T-cell (primary cell): ENCODE measurements at regions not wholly inside any gene's neighbourhood (a gene's known extent, or its start where the extent isn't known, plus 50 kb on each side); places are given as distances from the start of the nearest gene placed in this dataset.

Experiments used
- ATAC-seq, 4 experiments: fragments of 200-7000 bp in 3 of 4; fragments of 150-1000 bp in 1 of 4; cut with Tn5 transposase; replicated peaks in 1 of 4; 1 replicate in 3 of 4; 2 replicates in 1 of 4; pipeline ENCODE4 v1.10.0; 2021; ENCODE audit warnings: moderate library complexity in 3 of 4, mild to moderate bottlenecking in 2 of 4, moderate number of reproducible peaks in 1 of 4
- CTCF ChIA-PET, 2 donors: fragments of 300-600 bp; sonication (Branson Sonifier 250); formaldehyde crosslinking; loops; one replicate each; lab custom pipeline; 2022; ENCODE audit warnings: antibody characterized with exemption in 2 of 2; lab: Charles Lee
- POLR2A ChIA-PET, 2 donors: fragments of 300-600 bp; sonication (Branson Sonifier 250); formaldehyde crosslinking; loops; one replicate each; lab custom pipeline; 2022; ENCODE audit warnings: antibody characterized with exemption in 2 of 2; lab: Charles Lee
- DNase-seq, 35 experiments: peaks; one replicate each; pipeline versions ENCODE4 v3.0.0 to v3.0.0-alpha.2; 2013 to 2023
- H3K27ac ChIP-seq: one replicate; pipeline ENCODE4 v1.5.1; 2013; ENCODE audit warnings: low read length
- H3K27me3 ChIP-seq, 2 experiments: replicated peaks in 1 of 2; 1 replicate in 1 of 2; 2 replicates in 1 of 2; pipeline versions ENCODE4 v1.6.1 to v1.7.0; 2013; ENCODE audit warnings: low read length in 1 of 2, mixed read lengths in 1 of 2; ENCODE audit not compliant: control insufficient read depth in 2 of 2, insufficient read depth in 2 of 2; ENCODE audit errors: extremely low read depth in 1 of 2
- H3K36me3 ChIP-seq, 2 donors: 1 replicate in 1 of 2; 2 replicates in 1 of 2; pipeline versions ENCODE4 v1.6.1 to v1.7.0; 2013; ENCODE audit warnings: low read length in 1 of 2; ENCODE audit not compliant: control insufficient read depth in 2 of 2, insufficient read depth in 1 of 2; ENCODE audit errors: extremely low read depth in 1 of 2
- H3K4me1 ChIP-seq, 2 experiments: 1 replicate in 1 of 2; 2 replicates in 1 of 2; pipeline versions ENCODE4 v1.6.1 to v1.7.0; 2013; ENCODE audit warnings: low read length in 2 of 2, mixed read lengths in 1 of 2; ENCODE audit not compliant: insufficient read depth in 2 of 2, control insufficient read depth in 1 of 2; ENCODE audit errors: extremely low read depth in 1 of 2
- H3K4me3 ChIP-seq, 2 donors: 1 replicate in 1 of 2; 2 replicates in 1 of 2; pipeline versions ENCODE4 v1.5.1 to v1.7.0; 2013; ENCODE audit warnings: mild to moderate bottlenecking in 2 of 2, low read length in 1 of 2, moderate library complexity in 1 of 2; ENCODE audit not compliant: control insufficient read depth in 1 of 2; ENCODE audit errors: extremely low read depth in 1 of 2
- H3K9me3 ChIP-seq: 2 replicates; pipeline ENCODE4 v1.7.0; 2013
- H3K27ac Mint-ChIP-seq, 2 donors: one replicate each; pipeline ENCODE4 v1.8.0; 2020 to 2021; ENCODE audit warnings: mild to moderate bottlenecking in 2 of 2, mixed read lengths in 2 of 2
- H3K27me3 Mint-ChIP-seq, 2 donors: one replicate each; pipeline ENCODE4 v1.8.0; 2021 to 2022; ENCODE audit warnings: mixed read lengths in 2 of 2
- H3K36me3 Mint-ChIP-seq: one replicate; pipeline ENCODE4 v1.8.0; 2021; ENCODE audit warnings: mixed read lengths
- H3K4me1 Mint-ChIP-seq, 3 donors: one replicate each; pipeline ENCODE4 v1.8.0; 2020 to 2022; ENCODE audit warnings: mixed read lengths in 3 of 3, mild to moderate bottlenecking in 1 of 3
- H3K4me3 Mint-ChIP-seq, 3 donors: one replicate each; pipeline ENCODE4 v1.8.0; 2020 to 2022; ENCODE audit warnings: mild to moderate bottlenecking in 3 of 3, mixed read lengths in 3 of 3, moderate library complexity in 3 of 3
- H3K9me3 Mint-ChIP-seq, 3 donors: one replicate each; pipeline ENCODE4 v1.8.0; 2020 to 2022; ENCODE audit warnings: mixed read lengths in 3 of 3
- WGBS: methylation state at CpG from one replicate; pipeline ENCODE4 v1.1.5; 2013; ENCODE audit warnings: missing lambda C conversion rate; ENCODE audit not compliant: insufficient coverage; 5-methylcytosine and 5-hydroxymethylcytosine counted together

- H3K4me1 ChIP-seq: no peaks in the 10 kb centered on the region
- WGBS: 86% methylated on average over 7 of the region's 10 CpGs
- Mint-ChIP-seq H3K27me3 (peaks cover 0 to 1% of the 10 kb centered on the region in 2 donors), H3K4me1 (peaks cover 0 to 1% (median 0%) of the 10 kb centered on the region in 3 donors), H3K4me3 (no peak overlapping the region), H3K36me3 (no peaks in the 10 kb centered on the region), H3K9me3 (peaks cover 0 to 4% (median 0%) of the 10 kb centered on the region in 3 donors), H3K27ac (no peak overlapping the region)
- ChIA-PET POLR2A (no interaction called here), CTCF (no interaction called here)
- H3K36me3 ChIP-seq: no peaks in the 10 kb centered on the region
- no peaks in the 10 kb centered on the region for H3K9me3 ChIP-seq
- no peaks in the 10 kb centered on the region for H3K27me3 ChIP-seq
- no peak overlapping the region for H3K4me3 ChIP-seq
- no peak for DNase-seq
- no peak for ATAC-seq
- H3K27ac ChIP-seq: no peak overlapping the region
Observed at GRCh38 chr15:27669641-27670040, 429.5 kb downstream of the OCA2 start.

GRCh38 chr15:27668471-27669220 is 430.5 kb downstream of the OCA2 start:
- no peak overlapping the region for H3K4me3 Mint-ChIP-seq
- H3K27ac Mint-ChIP-seq: no peak overlapping the region
- Histone ChIP-seq H3K9me3 (no peaks in the 10 kb centered on the region), H3K36me3 (no peaks in the 10 kb centered on the region), H3K4me1 (no peaks in the 10 kb centered on the region), H3K27ac (no peak overlapping the region), H3K27me3 (no peaks in the 10 kb centered on the region), H3K4me3 (no peak overlapping the region)
- ATAC-seq: no peak
- peaks cover 0 to 1% (median 0%) of the 10 kb centered on the region in 3 donors for H3K4me1 Mint-ChIP-seq
- 35% methylated on average over 4 of the region's 9 CpGs for WGBS
- ChIA-PET CTCF (no interaction called here), POLR2A (no interaction called here)
- H3K36me3 Mint-ChIP-seq: no peaks in the 10 kb centered on the region
- DNase-seq: no peak
- H3K9me3 Mint-ChIP-seq: peaks cover 0 to 8% (median 0%) of the 10 kb centered on the region in 3 donors
- peaks cover 0 to 1% of the 10 kb centered on the region in 2 donors for H3K27me3 Mint-ChIP-seq

GRCh38 chr15:27665002-27665401 is 434.1 kb downstream of the OCA2 start:
- WGBS: 60% methylated on average over 1 of the region's 5 CpGs
- Histone ChIP-seq H3K4me3 (no peak overlapping the region), H3K36me3 (no peaks in the 10 kb centered on the region), H3K27me3 (no peaks in the 10 kb centered on the region), H3K4me1 (no peaks in the 10 kb centered on the region), H3K27ac (no peak overlapping the region), H3K9me3 (no peaks in the 10 kb centered on the region)
- Mint-ChIP-seq H3K9me3 (peaks cover 0 to 13% (median 5%) of the 10 kb centered on the region in 3 donors), H3K27me3 (peaks cover 0 to 1% of the 10 kb centered on the region in 2 donors), H3K27ac (no peak overlapping the region), H3K4me1 (peaks cover 0 to 1% (median 0%) of the 10 kb centered on the region in 3 donors), H3K36me3 (no peaks in the 10 kb centered on the region), H3K4me3 (no peak overlapping the region)
- POLR2A ChIA-PET: no interaction called here
- ATAC-seq: peak in 1 of 4 experiments; percentile 61
- CTCF ChIA-PET: no interaction called here
- DNase-seq: peak in 1 of 35 experiments; percentile 11

- H3K9me3 Mint-ChIP-seq: peaks cover 0 to 9% (median 6%) of the 10 kb centered on the region in 3 donors
- no peak overlapping the region for H3K27ac Mint-ChIP-seq
- no peak overlapping the region for H3K4me3 Mint-ChIP-seq
- H3K36me3 Mint-ChIP-seq: no peaks in the 10 kb centered on the region
- Histone ChIP-seq H3K36me3 (no peaks in the 10 kb centered on the region), H3K9me3 (no peaks in the 10 kb centered on the region), H3K4me3 (no peak overlapping the region), H3K27ac (no peak overlapping the region), H3K27me3 (no peaks in the 10 kb centered on the region), H3K4me1 (no peaks in the 10 kb centered on the region)
- no peak for DNase-seq
- ChIA-PET POLR2A (no interaction called here), CTCF (no interaction called here)
- ATAC-seq: no peak
- H3K27me3 Mint-ChIP-seq: peaks cover 0 to 1% of the 10 kb centered on the region in 2 donors
- H3K4me1 Mint-ChIP-seq: peaks cover 0 to 1% (median 0%) of the 10 kb centered on the region in 3 donors
Observed at GRCh38 chr15:27662892-27663291, 436.2 kb downstream of the OCA2 start.

- H3K4me3 ChIP-seq: no peak overlapping the region
- H3K36me3 ChIP-seq: no peaks in the 10 kb centered on the region
- H3K4me1 Mint-ChIP-seq: peaks cover 0 to 1% (median 0%) of the 10 kb centered on the region in 3 donors
- DNase-seq: no peak
- H3K9me3 ChIP-seq: no peaks in the 10 kb centered on the region
- ChIA-PET POLR2A (no interaction called here), CTCF (interaction anchor here in 1 of 2 donors (0.8 kb wide), 1 partner anchor 14 kb away, joined by 4 read pairs; no protein-coding TSS in a partner anchor)
- H3K4me1 ChIP-seq: no peaks in the 10 kb centered on the region
- no peak overlapping the region for H3K27ac Mint-ChIP-seq
- no peaks in the 10 kb centered on the region for H3K27me3 ChIP-seq
- H3K27ac ChIP-seq: no peak overlapping the region
- H3K9me3 Mint-ChIP-seq: peaks cover under 1 to 17% (median 9%) of the 10 kb centered on the region in 3 donors
- no peaks in the 10 kb centered on the region for H3K36me3 Mint-ChIP-seq
- H3K27me3 Mint-ChIP-seq: no peaks in the 10 kb centered on the region
- no peak overlapping the region for H3K4me3 Mint-ChIP-seq
- ATAC-seq: no peak
Observed at GRCh38 chr15:27660676-27661075, 438.4 kb downstream of the OCA2 start.

GRCh38 chr15:27656296-27656987 is 442.7 kb downstream of the OCA2 start:
- Mint-ChIP-seq H3K27ac (no peak overlapping the region), H3K4me1 (no peaks in the 10 kb centered on the region), H3K9me3 (peaks cover 4 to 18% (median 7%) of the 10 kb centered on the region in 3 donors), H3K36me3 (no peaks in the 10 kb centered on the region), H3K4me3 (no peak overlapping the region), H3K27me3 (no peaks in the 10 kb centered on the region)
- Histone ChIP-seq H3K36me3 (no peaks in the 10 kb centered on the region), H3K27me3 (no peaks in the 10 kb centered on the region), H3K4me1 (no peaks in the 10 kb centered on the region), H3K27ac (no peak overlapping the region), H3K9me3 (no peaks in the 10 kb centered on the region), H3K4me3 (no peak overlapping the region)
- ChIA-PET POLR2A (no interaction called here), CTCF (no interaction called here)
- WGBS: 96% methylated on average over 22 of the region's 29 CpGs
- ATAC-seq (no peak), DNase-seq (no peak)
